Common myeloid progenitor, CD34-positive (primary cell): ENCODE measurements at regions not wholly inside any gene's neighbourhood (a gene's known extent, or its start where the extent isn't known, plus 50 kb on each side); places are given as distances from the start of the nearest gene placed in this dataset.
"Not testable (repeated sequence)": the region's sequence is repeated elsewhere in the genome, so short reads cannot be mapped to it uniquely, and the experiment has no call there.

Source experiments
- CTCF ChIA-PET: fragments of 350-600 bp; sonication (Branson Sonifier 250); formaldehyde crosslinking; loops from one replicate; lab custom pipeline; 2021; ENCODE audit warnings: antibody characterized with exemption; lab: Charles Lee
- POLR2A ChIA-PET: fragments of 350-600 bp; sonication (Branson Sonifier 250); formaldehyde crosslinking; loops from one replicate; lab custom pipeline; 2021; ENCODE audit warnings: antibody characterized with exemption; lab: Charles Lee
- DNase-seq, 3 donors: peaks; one replicate each; pipeline versions ENCODE4 v3.0.0 to v3.0.0-alpha.2; 2013
- H3K27ac ChIP-seq, 2 experiments: 1 replicate in 1 of 2; 2 replicates in 1 of 2; pipeline ENCODE4 v1.7.0; 2013; ENCODE audit warnings: inconsistent platforms in 2 of 2, low read length in 2 of 2, mild to moderate bottlenecking in 2 of 2, low read depth in 1 of 2, moderate library complexity in 1 of 2; ENCODE audit not compliant: severe bottlenecking in 2 of 2, insufficient read depth in 1 of 2, poor library complexity in 1 of 2
- H3K27me3 ChIP-seq, 5 experiments: replicated peaks in 2 of 5; 1 replicate in 3 of 5; 2 replicates in 2 of 5; pipeline versions ENCODE4 v1.6.1 to v1.7.0; 2013; ENCODE audit warnings: low read length in 4 of 5, mild to moderate bottlenecking in 2 of 5, moderate library complexity in 2 of 5, inconsistent platforms in 1 of 5; ENCODE audit not compliant: insufficient read depth in 5 of 5, control insufficient read depth in 4 of 5
- H3K36me3 ChIP-seq, 4 experiments: 1 replicate in 2 of 4; 2 replicates in 2 of 4; pipeline versions ENCODE4 v1.6.1 to v1.7.0; 2013; ENCODE audit warnings: low read length in 3 of 4, control low read depth in 1 of 4, mild to moderate bottlenecking in 1 of 4; ENCODE audit not compliant: control insufficient read depth in 4 of 4, insufficient read depth in 4 of 4
- H3K4me1 ChIP-seq, 4 experiments: 1 replicate in 3 of 4; 2 replicates in 1 of 4; pipeline versions ENCODE4 v1.6.1 to v1.7.1; 2013; ENCODE audit warnings: low read length in 3 of 4, mild to moderate bottlenecking in 3 of 4, control low read depth in 1 of 4, inconsistent platforms in 1 of 4, moderate library complexity in 1 of 4; ENCODE audit not compliant: control insufficient read depth in 4 of 4, insufficient read depth in 4 of 4; ENCODE audit errors: control extremely low read depth in 1 of 4
- H3K4me3 ChIP-seq, 7 experiments: 1 replicate in 4 of 7; 2 replicates in 3 of 7; pipeline versions ENCODE4 v1.5.1 to v1.7.0; 2013; ENCODE audit warnings: mild to moderate bottlenecking in 7 of 7, low read length in 6 of 7, moderate library complexity in 6 of 7, inconsistent platforms in 2 of 7, low read depth in 2 of 7, control low read depth in 1 of 7; ENCODE audit not compliant: insufficient read depth in 4 of 7, control insufficient read depth in 1 of 7; ENCODE audit errors: extremely low read depth in 1 of 7
- H3K9me3 ChIP-seq, 5 experiments: 1 replicate in 4 of 5; 2 replicates in 1 of 5; pipeline versions ENCODE4 v1.6.1 to v1.7.1; 2013; ENCODE audit warnings: low read length in 4 of 5, mild to moderate bottlenecking in 2 of 5, inconsistent platforms in 1 of 5, low read depth in 1 of 5, moderate library complexity in 1 of 5; ENCODE audit not compliant: control insufficient read depth in 4 of 5, insufficient read depth in 2 of 5; ENCODE audit errors: control extremely low read depth in 1 of 5
- WGBS: methylation state at CpG from one replicate; pipeline ENCODE4 v1.1.5; 2013; ENCODE audit not compliant: insufficient coverage; 5-methylcytosine and 5-hydroxymethylcytosine counted together

DNA sequence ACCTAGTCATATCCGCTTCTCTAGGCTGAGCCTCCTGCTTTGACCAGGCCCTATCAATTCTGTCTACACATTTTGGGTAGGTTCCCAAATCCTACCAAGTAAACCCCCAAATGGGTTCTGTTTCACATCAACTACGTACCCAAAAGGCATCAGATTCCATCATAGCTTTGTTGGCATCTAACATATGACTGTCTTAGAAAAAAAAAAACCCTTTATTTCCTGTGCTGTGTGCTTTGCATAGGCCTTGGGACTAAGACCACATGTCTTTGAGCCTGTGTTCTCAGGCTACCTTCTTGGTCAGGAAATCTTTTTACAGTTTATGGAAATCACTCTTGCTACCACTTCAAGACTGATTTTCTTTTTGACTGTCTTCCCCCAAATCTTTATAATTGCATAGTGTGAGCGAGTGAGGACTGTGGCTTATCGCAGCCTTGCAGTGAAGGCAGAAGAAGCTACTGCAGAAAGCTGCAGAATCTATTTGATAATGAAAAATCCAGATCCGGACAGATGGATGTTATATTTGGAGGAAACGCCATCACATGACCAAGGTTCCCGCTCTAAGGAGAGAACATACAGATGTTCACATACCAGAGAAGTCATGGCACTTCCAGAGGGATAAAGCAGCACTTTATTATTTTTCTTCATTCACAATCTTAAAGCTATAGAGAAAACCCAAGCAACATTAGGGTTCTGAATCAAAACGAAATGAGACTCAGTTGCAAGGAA is 111.2 kb downstream of the EOMES start:
- DNase-seq = no peak
- no peaks in the 10 kb centered on the region for H3K36me3 ChIP-seq
- H3K27ac ChIP-seq = no peak overlapping the region
- ChIA-PET CTCF (interaction anchor here (0.8 to 0.9 kb wide), 2 partner anchors 9 to 11 kb away, joined by 3 read pairs; no protein-coding TSS in a partner anchor), POLR2A (no interaction called here)
- no peak overlapping the region for H3K4me3 ChIP-seq
- 100% methylated on average over 4 of the region's 8 CpGs for WGBS
- H3K9me3 ChIP-seq = peaks cover 4 to 16% (median 7%) of the 10 kb centered on the region in 5 experiments
- H3K27me3 ChIP-seq = no peaks in the 10 kb centered on the region
- no peaks in the 10 kb centered on the region for H3K4me1 ChIP-seq

DNA sequence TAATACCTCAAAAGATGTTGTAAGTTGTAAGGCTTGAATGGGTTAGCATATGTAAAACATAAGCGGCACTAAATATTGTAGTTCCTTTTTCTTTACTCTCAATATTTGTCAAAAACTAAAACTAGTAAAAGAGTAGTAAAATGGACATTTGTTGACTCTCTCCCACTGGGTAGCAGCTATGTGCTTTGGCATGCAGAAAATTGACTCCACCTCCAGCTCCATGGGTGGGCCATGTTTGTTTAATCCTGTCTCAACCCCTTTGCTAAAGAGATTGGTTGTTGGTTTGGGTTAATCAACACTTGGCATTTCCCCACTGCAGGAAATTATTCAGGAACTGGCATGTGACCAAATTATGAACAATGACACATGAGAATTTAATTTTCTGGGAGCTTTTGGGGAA is 114.8 kb downstream of the EOMES start:
- no peak overlapping the region for H3K27ac ChIP-seq
- peaks cover 0 to 2% (median 0%) of the 10 kb centered on the region in 5 experiments for H3K9me3 ChIP-seq
- DNase-seq = no peak

DNA sequence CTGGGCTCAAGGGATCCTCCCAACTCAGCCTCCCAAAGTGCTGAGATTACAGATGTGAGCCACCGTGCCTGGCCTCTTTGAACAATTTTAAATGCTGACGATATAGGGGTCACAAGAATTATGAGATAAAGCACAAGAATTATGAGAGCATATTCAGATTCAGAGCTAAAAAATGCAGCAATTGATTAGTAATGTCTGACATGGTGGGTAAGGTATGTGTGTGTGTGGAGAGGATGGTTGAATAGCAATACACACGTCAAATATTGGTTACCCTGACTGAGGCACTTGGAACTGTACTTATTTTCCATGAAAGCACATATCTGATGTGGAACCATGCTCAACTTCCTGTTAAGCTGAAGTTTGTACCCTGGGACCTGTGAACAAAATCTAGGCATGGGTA is 115.6 kb downstream of the EOMES start:
- Histone ChIP-seq H3K27me3 (no peaks in the 10 kb centered on the region), H3K9me3 (peaks cover 0 to 5% (median 2%) of the 10 kb centered on the region in 5 experiments), H3K36me3 (no peaks in the 10 kb centered on the region), H3K4me1 (no peaks in the 10 kb centered on the region), H3K4me3 (no peak overlapping the region), H3K27ac (no peak overlapping the region)
- POLR2A ChIA-PET = no interaction called here
- CTCF ChIA-PET = no interaction called here
- DNase-seq = no peak
- 94% methylated on average over 2 of the region's 3 CpGs for WGBS

More for the DNA sequence above, 114.8 kb downstream of the EOMES start:
- H3K27me3 ChIP-seq = no peaks in the 10 kb centered on the region
- ChIA-PET POLR2A (no interaction called here), CTCF (interaction anchor here (1.0 to 1.6 kb wide), 2 partner anchors 9 to 11 kb away, joined by 3 to 4 read pairs; no protein-coding TSS in a partner anchor)
- no peak overlapping the region for H3K4me3 ChIP-seq
- no peaks in the 10 kb centered on the region for H3K4me1 ChIP-seq
- no CpG with 5 or more reads among the region's 1 CpG for WGBS
- no peaks in the 10 kb centered on the region for H3K36me3 ChIP-seq

DNA sequence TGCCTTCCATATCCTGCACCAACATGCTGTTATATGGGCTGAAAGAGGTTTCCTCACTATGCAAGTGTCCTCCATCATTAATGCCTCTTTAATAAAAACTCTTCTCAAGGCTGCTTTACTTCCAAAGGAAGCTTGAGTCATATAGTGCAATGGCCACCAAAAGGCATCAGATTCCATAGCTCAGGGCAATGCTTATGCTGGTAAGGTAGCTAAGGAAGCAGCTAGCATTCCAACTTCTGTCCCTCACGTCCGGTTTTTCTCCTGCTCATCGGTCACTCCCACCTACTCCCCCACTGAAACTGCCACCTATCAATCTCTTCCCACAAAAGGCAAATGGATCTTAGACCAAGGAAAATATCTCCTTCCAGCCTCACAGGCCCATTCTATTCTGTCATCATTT is 117.1 kb upstream of the SLC4A7 start:
- DNase-seq, H3K27ac ChIP-seq, H3K4me3 ChIP-seq, H3K4me1 ChIP-seq, H3K36me3 ChIP-seq, H3K27me3 ChIP-seq, POLR2A ChIA-PET: not testable (repeated sequence)
- CTCF ChIA-PET = interaction anchor here (1.4 kb wide), 1 partner anchor 21 kb away, joined by 3 read pairs; no protein-coding TSS in a partner anchor
- WGBS = 100% methylated on average over 3 of the region's 3 CpGs
- H3K9me3 ChIP-seq = peaks cover 0 to 13% (median 4%) of the 10 kb centered on the region in 5 experiments

DNA sequence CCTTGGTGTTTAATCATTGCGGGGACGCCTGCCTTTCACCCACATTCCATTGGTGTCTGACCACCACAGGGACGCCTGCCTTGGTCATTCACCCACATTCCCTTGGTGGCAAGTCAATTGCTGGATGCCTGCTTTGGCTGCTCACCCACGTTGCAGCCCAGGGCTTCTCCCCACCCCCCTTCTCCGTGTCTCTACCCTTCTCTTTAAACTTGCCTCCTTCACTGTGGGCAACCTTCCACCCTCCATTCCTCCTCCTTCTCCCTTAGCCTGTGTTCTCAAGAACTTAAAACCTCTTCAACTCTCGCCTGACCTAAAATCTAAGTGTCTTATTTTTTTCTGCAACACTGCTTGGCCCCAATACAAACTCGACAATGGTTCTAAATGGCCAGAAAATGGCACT is 115.6 kb upstream of the SLC4A7 start:
- CTCF ChIA-PET, H3K27me3 ChIP-seq, POLR2A ChIA-PET, H3K36me3 ChIP-seq, H3K27ac ChIP-seq, DNase-seq, H3K4me3 ChIP-seq: not testable (repeated sequence)
- 93% methylated on average over 7 of the region's 7 CpGs for WGBS
- H3K9me3 ChIP-seq = peaks cover 0 to 13% (median 4%) of the 10 kb centered on the region in 5 experiments
- H3K4me1 ChIP-seq = peaks cover 0 to 16% (median 12%) of the 10 kb centered on the region in 4 experiments

DNA sequence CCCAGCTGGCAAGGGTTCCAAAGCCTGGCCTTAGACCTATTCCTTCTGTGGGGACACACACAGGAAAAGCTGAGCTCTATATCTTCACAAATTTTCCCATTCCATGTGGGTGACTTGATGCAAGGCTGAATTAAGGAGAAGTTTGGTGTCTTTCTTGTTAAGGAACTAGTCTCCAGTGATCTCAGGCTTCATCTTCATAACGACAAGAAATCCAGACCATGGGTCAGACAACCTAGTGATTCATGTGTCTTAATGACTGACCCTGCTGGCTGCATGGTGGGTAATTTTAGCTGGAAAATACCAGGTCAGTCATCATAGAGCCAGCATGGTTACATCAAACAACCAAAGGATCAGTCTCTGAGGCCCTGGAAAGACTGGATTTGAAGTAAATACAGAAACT is 112.7 kb upstream of the SLC4A7 start:
- WGBS = 91% methylated on average over 1 of the region's 1 CpG
- ChIA-PET CTCF (interaction anchor here (0.8 kb wide), 1 partner anchor 63 kb away, joined by 3 read pairs; no protein-coding TSS in a partner anchor), POLR2A (no interaction called here)
- DNase-seq = no peak
- H3K4me3 ChIP-seq = no peak overlapping the region
- H3K36me3 ChIP-seq = no peaks in the 10 kb centered on the region
- H3K27ac ChIP-seq = no peak overlapping the region
- peaks cover 0 to 8% (median 4%) of the 10 kb centered on the region in 5 experiments for H3K9me3 ChIP-seq
- H3K27me3 ChIP-seq = peaks cover 0 to 6% (median 0%) of the 10 kb centered on the region in 5 experiments
- peaks cover 0 to 18% (median 13%) of the 10 kb centered on the region in 4 experiments for H3K4me1 ChIP-seq

DNA sequence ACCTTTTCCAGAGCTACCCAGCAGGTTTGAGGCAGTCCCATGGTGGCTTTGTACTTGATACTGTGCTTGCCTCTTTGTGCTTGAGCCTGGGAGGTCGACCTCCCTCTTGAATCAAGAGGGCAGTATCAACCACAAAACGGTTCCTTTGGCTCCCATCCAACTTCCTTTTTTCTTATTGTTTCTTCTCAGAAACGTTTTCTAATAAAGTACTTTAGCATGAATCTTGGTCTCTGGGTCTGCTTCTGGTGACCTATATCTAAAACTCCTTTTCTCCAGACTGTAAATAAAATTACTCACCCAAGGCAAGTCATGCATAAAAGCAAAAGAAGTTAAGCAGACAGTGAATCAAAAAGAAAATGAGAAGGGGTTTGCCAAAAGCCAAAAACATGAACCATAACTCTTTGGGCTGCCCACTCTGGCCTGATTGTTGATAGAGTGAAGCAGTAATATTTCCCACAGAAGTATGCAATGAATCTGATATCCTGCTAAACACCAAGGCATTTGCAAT is 112.2 kb upstream of the SLC4A7 start:
- Histone ChIP-seq H3K9me3 (peaks cover 0 to 6% (median 1%) of the 10 kb centered on the region in 5 experiments), H3K4me1 (peaks cover 1 to 23% (median 18%) of the 10 kb centered on the region in 4 experiments), H3K27me3 (peaks cover 0 to 6% (median 0%) of the 10 kb centered on the region in 5 experiments), H3K27ac (no peak overlapping the region), H3K36me3 (no peaks in the 10 kb centered on the region), H3K4me3 (peak overlapping the region in 1 of 7 experiments; percentile 29)
- CTCF ChIA-PET = interaction anchor here (0.8 kb wide), 1 partner anchor 63 kb away, joined by 3 read pairs; no protein-coding TSS in a partner anchor
- POLR2A ChIA-PET = no interaction called here
- WGBS = 0% methylated on average over 1 of the region's 3 CpGs
- peak; percentile 17 to 92 (median 89) for DNase-seq
